HEK293 (cell line): ENCODE measurements at regions not wholly inside any gene's neighbourhood (a gene's known extent, or its start where the extent isn't known, plus 50 kb on each side); places are given as distances from the start of the nearest gene placed in this dataset.

Source experiments
- CTCF ChIA-PET: fragments of 350-600 bp; formaldehyde crosslinking; extraction: SDS; loops from one replicate; lab custom pipeline; 2021; ENCODE audit warnings: antibody characterized with exemption; lab: Yijun Ruan, JAX
- POLR2A ChIA-PET: fragments of 300-600 bp; formaldehyde crosslinking; extraction: SDS; loops from one replicate; lab custom pipeline; 2020; ENCODE audit warnings: antibody characterized with exemption, inconsistent platforms; lab: Yijun Ruan, JAX
- H3K27ac ChIP-seq: fragments of 200-500 bp; sonication (Bioruptor generic); 2 replicates; pipeline ENCODE4 v1.5.1; 2014; ENCODE audit warnings: low read depth, low read length, control low read depth, inconsistent platforms; ENCODE audit errors: extremely low read depth
- H3K36me3 ChIP-seq, 2 experiments: fragments of 200-500 bp in 1 of 2; sonication (Bioruptor generic) in 1 of 2; 1 replicate in 1 of 2; 2 replicates in 1 of 2; pipeline ENCODE4 v1.5.1; 2014 to 2017; ENCODE audit warnings: inconsistent platforms in 2 of 2, low read length in 2 of 2; ENCODE audit not compliant: control insufficient read depth in 2 of 2, insufficient read depth in 1 of 2
- H3K4me1 ChIP-seq: fragments of 200-500 bp; sonication (Bioruptor generic); 2 replicates; pipeline ENCODE4 v1.5.1; 2014; ENCODE audit warnings: mild to moderate bottlenecking, low read length, inconsistent platforms; ENCODE audit not compliant: control insufficient read depth, insufficient read depth
- H3K4me3 ChIP-seq: 2 replicates; pipeline ENCODE4 v1.5.1; 2011; ENCODE audit warnings: low read depth, mild to moderate bottlenecking, control low read depth, low read length, moderate library complexity
- H3K9me3 ChIP-seq: fragments of 200-500 bp; sonication (Bioruptor generic); 2 replicates; pipeline ENCODE4 v1.5.1; 2014; ENCODE audit warnings: low read depth, low read length, inconsistent platforms; ENCODE audit not compliant: control insufficient read depth, insufficient read depth
- EGR2 ChIP-seq: fragments of 450-650 bp; formaldehyde crosslinking; IDR thresholded peaks from 2 replicates; pipeline ENCODE4 v1.5.1; 2016; ENCODE audit warnings: low read depth, missing biosample characterization, missing genetic modification characterization
- INSM2 ChIP-seq: fragments of 450-650 bp; formaldehyde crosslinking; IDR thresholded peaks from 2 replicates; pipeline ENCODE4 v1.5.1; 2016; ENCODE audit warnings: missing biosample characterization, missing genetic modification characterization
- OSR2 ChIP-seq: fragments of 450-650 bp; formaldehyde crosslinking; IDR thresholded peaks from 2 replicates; pipeline ENCODE4 v1.5.1; 2016; ENCODE audit warnings: missing biosample characterization, missing genetic modification characterization
- PRDM10 ChIP-seq: fragments of 450-650 bp; formaldehyde crosslinking; IDR thresholded peaks from 2 replicates; pipeline ENCODE4 v1.5.1; 2016; ENCODE audit warnings: missing biosample characterization, missing genetic modification characterization
- PRDM6 ChIP-seq: fragments of 450-650 bp; formaldehyde crosslinking; IDR thresholded peaks from 2 replicates; pipeline ENCODE4 v1.5.1; 2017; ENCODE audit warnings: missing biosample characterization, missing genetic modification characterization
- WT1 ChIP-seq: fragments of 450-650 bp; formaldehyde crosslinking; IDR thresholded peaks from 2 replicates; pipeline ENCODE4 v1.5.1; 2016; ENCODE audit warnings: missing biosample characterization, missing genetic modification characterization
- ZBTB20 ChIP-seq: fragments of 450-650 bp; formaldehyde crosslinking; IDR thresholded peaks from 2 replicates; pipeline ENCODE4 v1.5.1; 2016; ENCODE audit warnings: missing biosample characterization, missing genetic modification characterization
- ZBTB44 ChIP-seq: fragments of 450-650 bp; IDR thresholded peaks from 2 replicates; pipeline ENCODE4 v1.5.1; 2018; ENCODE audit warnings: missing biosample characterization, mild to moderate bottlenecking, missing genetic modification characterization
- ZFP3 ChIP-seq: fragments of 450-650 bp; formaldehyde crosslinking; IDR thresholded peaks from 2 replicates; pipeline ENCODE4 v1.5.1; 2016; ENCODE audit warnings: low read depth, missing biosample characterization, missing genetic modification characterization
- ZNF112 ChIP-seq: fragments of 450-650 bp; formaldehyde crosslinking; IDR thresholded peaks from 2 replicates; pipeline ENCODE4 v1.5.0; 2017; ENCODE audit warnings: missing biosample characterization, missing genetic modification characterization
- ZNF19 ChIP-seq: fragments of 450-650 bp; formaldehyde crosslinking; IDR thresholded peaks from 2 replicates; pipeline ENCODE4; 2016; ENCODE audit warnings: missing biosample characterization, missing genetic modification characterization, low read depth
- ZNF223 ChIP-seq: fragments of 450-650 bp; formaldehyde crosslinking; IDR thresholded peaks from 2 replicates; pipeline ENCODE4 v1.5.1; 2016; ENCODE audit warnings: missing biosample characterization, missing genetic modification characterization
- ZNF239 ChIP-seq: fragments of 450-650 bp; formaldehyde crosslinking; IDR thresholded peaks from 2 replicates; pipeline ENCODE4 v1.5.1; 2016; ENCODE audit warnings: missing biosample characterization, missing genetic modification characterization
- ZNF274 ChIP-seq, 2 experiments: fragments of 200-500 bp in 1 of 2; fragments of 450-650 bp in 1 of 2; sonication (Bioruptor generic) in 1 of 2; formaldehyde crosslinking in 1 of 2; IDR thresholded peaks; 2 replicates each; pipeline versions ENCODE4 v1.5.1 to v1.6.1; 2014 to 2016; ENCODE audit warnings: borderline replicate concordance in 1 of 2, inconsistent platforms in 1 of 2, low read length in 1 of 2, missing biosample characterization in 1 of 2, missing genetic modification characterization in 1 of 2
- ZNF280D ChIP-seq: fragments of 450-650 bp; formaldehyde crosslinking; IDR thresholded peaks from 2 replicates; pipeline ENCODE4 v1.5.1; 2016; ENCODE audit warnings: missing biosample characterization, missing genetic modification characterization
- ZNF350 ChIP-seq: fragments of 450-650 bp; formaldehyde crosslinking; IDR thresholded peaks from 2 replicates; pipeline ENCODE4 v1.5.0; 2017; ENCODE audit warnings: missing biosample characterization, mild to moderate bottlenecking, missing genetic modification characterization
- ZNF513 ChIP-seq: fragments of 450-650 bp; IDR thresholded peaks from 2 replicates; pipeline ENCODE4 v1.5.1; 2018; ENCODE audit warnings: missing biosample characterization, missing genetic modification characterization
- ZNF558 ChIP-seq: fragments of 450-650 bp; formaldehyde crosslinking; IDR thresholded peaks from 2 replicates; pipeline ENCODE4 v1.5.1; 2016; ENCODE audit warnings: missing biosample characterization, missing genetic modification characterization
- ZNF560 ChIP-seq: fragments of 450-650 bp; formaldehyde crosslinking; IDR thresholded peaks from 2 replicates; pipeline ENCODE4 v1.5.1; 2017; ENCODE audit warnings: missing biosample characterization, missing genetic modification characterization, borderline replicate concordance
- ZNF791 ChIP-seq: fragments of 450-650 bp; formaldehyde crosslinking; IDR thresholded peaks from 2 replicates; pipeline ENCODE4 v1.5.1; 2016; ENCODE audit warnings: missing biosample characterization, missing genetic modification characterization

- H3K27ac ChIP-seq = no peak overlapping the region
- no peak overlapping the region for H3K4me3 ChIP-seq
- peaks cover 5% of the 10 kb centered on the region for H3K4me1 ChIP-seq
- CTCF ChIA-PET = no interaction called here
- no peaks in the 10 kb centered on the region for H3K9me3 ChIP-seq
- no peaks in the 10 kb centered on the region for H3K36me3 ChIP-seq
- POLR2A ChIA-PET = no interaction called here
- TF ChIP-seq PRDM6 (tag by site-specific recombination) = no peak
- no peak for TF ChIP-seq ZBTB44 (tag by site-specific recombination)
- no peak for TF ChIP-seq EGR2
- no peak for TF ChIP-seq ZNF350 (tag by site-specific recombination)
- no peak for TF ChIP-seq ZNF274 (IDR thresholded peaks at IDR 0.05; ENCODE audit: low read length)
- TF ChIP-seq ZNF274 (tag by site-specific recombination; IDR thresholded peaks at IDR 0.05; ENCODE audit: borderline replicate concordance) = no peak
- TF ChIP-seq ZNF560 (tag by site-specific recombination) = no peak
- no peak for TF ChIP-seq ZNF558 (tag by site-specific recombination)
- TF ChIP-seq OSR2 (tag by site-specific recombination) = no peak
- TF ChIP-seq ZNF112 (tag by site-specific recombination) = no peak
- TF ChIP-seq ZNF223 (tag by site-specific recombination) = no peak
- no peak for TF ChIP-seq ZFP3
- TF ChIP-seq ZNF239 (tag by site-specific recombination) = no peak
- no peak for TF ChIP-seq ZNF19 (tag by site-specific recombination)
- no peak for TF ChIP-seq ZNF513 (tag by site-specific recombination)
- no peak for TF ChIP-seq INSM2
- TF ChIP-seq ZNF791 (tag by site-specific recombination) = no peak
- TF ChIP-seq ZBTB20 (tag by site-specific recombination) = no peak
- TF ChIP-seq WT1 (tag by site-specific recombination) = no peak
- TF ChIP-seq ZNF280D (tag by site-specific recombination) = no peak
- TF ChIP-seq PRDM10 = no peak
These were observed 53.5 kb upstream of the CEP85L start for GRCh38 chr6:118704915-118705314.
